IMR-90 (cell line): ENCODE measurements at regions not wholly inside any gene's neighbourhood (a gene's known extent, or its start where the extent isn't known, plus 50 kb on each side); places are given as distances from the start of the nearest gene placed in this dataset.

Experiments used
- ATAC-seq: fragments of 200-7000 bp; cut with Tn5 transposase; 2 replicates; pipeline ENCODE4 v1.9.1; 2020; ENCODE audit warnings: low read depth, mild to moderate bottlenecking, moderate library complexity
- BruUV-seq: library from RNA; stranded (reverse); fragments of 400-500 nt; replicated peaks from 2 replicates; lab custom pipeline; 2021; lab: Mats Ljungman, UMichigan
- CTCF ChIA-PET: fragments of 300-600 bp; formaldehyde crosslinking; extraction: SDS; loops from one replicate; lab custom pipeline; 2021; ENCODE audit warnings: antibody characterized with exemption; lab: Yijun Ruan, JAX
- POLR2A ChIA-PET: fragments of 300-600 bp; sonication (Branson Sonifier 250); formaldehyde crosslinking; loops from one replicate; lab custom pipeline; 2022; ENCODE audit warnings: antibody characterized with exemption; ENCODE audit not compliant: unreplicated experiment; lab: Charles Lee
- DNase-seq: peaks from one replicate; pipeline ENCODE4 v3.0.0; 2013
- H2AFZ ChIP-seq: replicated peaks from 2 replicates; pipeline ENCODE3; 2013; ENCODE audit warnings: low read length, mild to moderate bottlenecking; ENCODE audit not compliant: poor library complexity
- H2AK5ac ChIP-seq: 2 replicates; pipeline ENCODE4 v1.6.1; 2013; ENCODE audit warnings: low read depth, low read length, inconsistent platforms
- H2AK9ac ChIP-seq: replicated peaks from 2 replicates; pipeline ENCODE3; 2013; ENCODE audit warnings: mild to moderate bottlenecking, low read depth, low read length, moderate library complexity; ENCODE audit not compliant: poor library complexity
- H2BK120ac ChIP-seq: 2 replicates; pipeline ENCODE4 v1.6.1; 2013; ENCODE audit warnings: low read depth, low read length, inconsistent platforms
- H2BK15ac ChIP-seq: 3 replicates; pipeline ENCODE4 v1.6.1; 2013; ENCODE audit warnings: low read depth, low read length, inconsistent platforms
- H2BK20ac ChIP-seq: 2 replicates; pipeline ENCODE4 v1.6.1; 2013; ENCODE audit warnings: low read depth, mild to moderate bottlenecking, inconsistent platforms, low read length, moderate library complexity
- H2BK5ac ChIP-seq: 2 replicates; pipeline ENCODE4 v1.6.1; 2013; ENCODE audit warnings: mild to moderate bottlenecking, low read depth, low read length, inconsistent platforms; ENCODE audit not compliant: poor library complexity, severe bottlenecking
- H3K14ac ChIP-seq: replicated peaks from 2 replicates; pipeline ENCODE4 v1.6.1; 2013; ENCODE audit warnings: low read depth, low read length, inconsistent platforms
- H3K18ac ChIP-seq: 2 replicates; pipeline ENCODE4 v1.6.1; 2013; ENCODE audit warnings: low read depth, low read length, control low read depth
- H3K23ac ChIP-seq: 2 replicates; pipeline ENCODE4 v1.6.1; 2013; ENCODE audit warnings: low read depth, low read length, inconsistent platforms
- H3K27ac ChIP-seq: 2 replicates; pipeline ENCODE4 v1.5.1; 2013; ENCODE audit warnings: mild to moderate bottlenecking, control low read depth, low read length; ENCODE audit not compliant: insufficient read depth
- H3K27me3 ChIP-seq: 2 replicates; pipeline ENCODE4 v1.6.1; 2013; ENCODE audit warnings: low read length; ENCODE audit not compliant: control insufficient read depth, insufficient read depth
- H3K36me3 ChIP-seq: 2 replicates; pipeline ENCODE4 v1.6.1; 2013; ENCODE audit warnings: low read length, mixed read lengths; ENCODE audit not compliant: control insufficient read depth, insufficient read depth
- H3K4ac ChIP-seq: 2 replicates; pipeline ENCODE4 v1.6.1; 2013; ENCODE audit warnings: low read depth, low read length, inconsistent platforms
- H3K4me1 ChIP-seq: 2 replicates; pipeline ENCODE4 v1.6.1; 2013; ENCODE audit warnings: low read length, mixed read lengths; ENCODE audit not compliant: control insufficient read depth, insufficient read depth
- H3K4me2 ChIP-seq: 2 replicates; pipeline ENCODE4 v1.6.1; 2013; ENCODE audit warnings: low read depth, mild to moderate bottlenecking, control low read depth, low read length, moderate library complexity
- H3K4me3 ChIP-seq: 2 replicates; pipeline ENCODE4 v1.5.1; 2013; ENCODE audit warnings: low read depth, mild to moderate bottlenecking, control low read depth, low read length, moderate library complexity; ENCODE audit not compliant: insufficient read depth
- H3K56ac ChIP-seq: 2 replicates; pipeline ENCODE4 v1.6.1; 2013; ENCODE audit warnings: low read length, inconsistent platforms; ENCODE audit not compliant: insufficient read depth; ENCODE audit errors: extremely low read depth
- H3K79me1 ChIP-seq, 2 experiments: 2 replicates each; pipeline ENCODE4 v1.6.1; 2013; ENCODE audit warnings: low read length in 2 of 2, inconsistent platforms in 1 of 2, low read depth in 1 of 2
- H3K9ac ChIP-seq: 2 replicates; pipeline ENCODE4 v1.6.1; 2013; ENCODE audit warnings: low read depth, low read length, control low read depth
- H3K9me1 ChIP-seq: 2 replicates; pipeline ENCODE4 v1.6.1; 2013; ENCODE audit warnings: low read length, inconsistent platforms; ENCODE audit not compliant: insufficient read depth
- H3K9me3 ChIP-seq: 2 replicates; pipeline ENCODE4 v1.6.1; 2013; ENCODE audit warnings: low read length; ENCODE audit not compliant: control insufficient read depth, insufficient read depth
- H4K20me1 ChIP-seq: 2 replicates; pipeline ENCODE4 v1.6.1; 2013; ENCODE audit warnings: low read length, inconsistent platforms; ENCODE audit not compliant: insufficient read depth
- H4K5ac ChIP-seq: 2 replicates; pipeline ENCODE4 v1.6.1; 2013; ENCODE audit warnings: mild to moderate bottlenecking, low read depth, low read length, control low read depth
- H4K8ac ChIP-seq, 2 experiments: 2 replicates each; pipeline ENCODE4 v1.6.1; 2013; ENCODE audit warnings: low read depth in 2 of 2, low read length in 2 of 2, control low read depth in 1 of 2, inconsistent platforms in 1 of 2
- H4K91ac ChIP-seq: 2 replicates; pipeline ENCODE4 v1.6.1; 2013; ENCODE audit warnings: low read depth, low read length, inconsistent platforms; ENCODE audit not compliant: insufficient read depth
- BHLHE40 ChIP-seq: fragments of 150-350 bp; IDR thresholded peaks from 2 replicates; pipeline ENCODE4 v1.6.1; 2016; ENCODE audit warnings: mild to moderate bottlenecking, low read depth, low read length
- CEBPB ChIP-seq: IDR thresholded peaks from 2 replicates; pipeline ENCODE4 v1.6.1; 2012; ENCODE audit warnings: low read depth, low read length, improper control_type of control experiment
- CHD1 ChIP-seq: IDR thresholded peaks from 2 replicates; pipeline ENCODE4 v1.6.1; 2012; ENCODE audit warnings: low read depth, low read length, improper control_type of control experiment
- FOS ChIP-seq: fragments of 150-350 bp; IDR thresholded peaks from 2 replicates; pipeline ENCODE4 v1.6.1; 2016; ENCODE audit warnings: low read depth, low read length
- MAFK ChIP-seq: IDR thresholded peaks from 2 replicates; pipeline ENCODE4 v1.6.1; 2012; ENCODE audit warnings: low read depth, low read length, improper control_type of control experiment
- MAZ ChIP-seq: IDR thresholded peaks from 2 replicates; pipeline ENCODE4 v1.6.1; 2012; ENCODE audit warnings: low read depth, mild to moderate bottlenecking, low read length, improper control_type of control experiment, moderate library complexity, borderline replicate concordance
- MXI1 ChIP-seq: IDR thresholded peaks from 2 replicates; pipeline ENCODE4 v1.6.1; 2012; ENCODE audit warnings: low read depth, mild to moderate bottlenecking, low read length, moderate library complexity, borderline replicate concordance
- NFE2L2 ChIP-seq: fragments of 150-350 bp; IDR thresholded peaks from 2 replicates; pipeline ENCODE4 v1.6.1; 2016; ENCODE audit warnings: low read depth, mild to moderate bottlenecking, low read length
- RAD21 ChIP-seq: IDR thresholded peaks from 2 replicates; pipeline ENCODE4 v1.6.1; 2012; ENCODE audit warnings: low read length, improper control_type of control experiment
- RCOR1 ChIP-seq: IDR thresholded peaks from 2 replicates; pipeline ENCODE4 v1.6.1; 2012; ENCODE audit warnings: mild to moderate bottlenecking, low read length, improper control_type of control experiment; ENCODE audit not compliant: insufficient replicate concordance
- RFX5 ChIP-seq: IDR thresholded peaks from 2 replicates; pipeline ENCODE4 v1.8.0; 2012; ENCODE audit warnings: low read depth, mild to moderate bottlenecking, low read length, moderate library complexity
- SMC3 ChIP-seq: fragments of 150-350 bp; IDR thresholded peaks from 2 replicates; pipeline ENCODE4 v1.6.1; 2016; ENCODE audit warnings: low read depth, mild to moderate bottlenecking, antibody characterized with exemption, low read length, moderate library complexity
- WGBS, 2 experiments: methylation state at CpG; one replicate each; pipeline versions ENCODE4 v1.1.5 to v1.1.7; 2013; ENCODE audit warnings: missing lambda C conversion rate in 2 of 2; ENCODE audit not compliant: insufficient read length in 1 of 2; ENCODE audit errors: extremely low coverage in 2 of 2; 5-methylcytosine and 5-hydroxymethylcytosine counted together
- dilution Hi-C: fragments of 300-500 bp; cut with HindIII; formaldehyde crosslinking; loops from one replicate; pipeline ENCODE4 v1.14.3; 2018; ENCODE audit warnings: low sequenced_read_pairs; ENCODE audit not compliant: unreplicated experiment
- in situ Hi-C: fragments of 300-500 bp; cut with MboI; formaldehyde crosslinking; loops from 3 replicates; pipeline ENCODE4 v1.14.3; 2019; ENCODE audit warnings: low sequenced_read_pairs, inconsistent platforms, mixed read lengths
- intact Hi-C: fragments of 100-400 bp; cut with micrococcal nuclease; formaldehyde crosslinking; loops from 2 replicates; pipeline ENCODE4 v1.10.0; 2022
- TF ChIP-seq, protein P1 (sequence below): fragments of 150-350 bp; IDR thresholded peaks from 2 replicates; pipeline ENCODE4 v1.6.1; 2017; ENCODE audit warnings: mild to moderate bottlenecking, antibody characterized with exemption, low read length, low read depth
- TF ChIP-seq, protein P2 (sequence below): conservative IDR thresholded peaks from 2 replicates; pipeline ENCODE4 v1.5.1; 2012; ENCODE audit warnings: mild to moderate bottlenecking, low read depth, low read length, improper control_type of control experiment

DNA sequence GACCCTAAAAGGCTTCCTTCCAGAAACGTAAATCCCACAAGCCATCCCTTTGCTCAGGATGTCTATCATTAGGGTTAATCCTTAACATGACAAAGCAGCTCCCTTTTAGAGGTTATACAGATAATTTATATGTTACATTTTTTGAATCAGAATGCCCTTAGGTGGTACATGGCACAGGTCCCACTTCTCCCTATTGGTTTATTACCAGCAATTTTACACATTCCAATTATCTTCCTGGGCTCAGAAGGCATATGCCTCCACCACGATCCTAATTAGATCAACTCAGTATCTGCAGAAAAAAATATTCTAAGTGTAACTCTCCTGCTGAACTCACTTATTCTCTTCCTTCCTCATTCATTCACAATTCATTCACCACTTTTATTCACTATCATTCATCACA, 507.0 kb upstream of the MAP2 start:
- BruUV-seq: no TSS peak
- Histone ChIP-seq H3K9ac (no peak overlapping the region), H3K23ac (no peak overlapping the region), H2BK5ac (no peak overlapping the region), H4K20me1 (no peaks in the 10 kb centered on the region), H3K79me1 (no peaks in the 10 kb centered on the region), H3K9me1 (no peaks in the 10 kb centered on the region), H3K4me1 (no peaks in the 10 kb centered on the region), H3K56ac (no peak overlapping the region), H3K36me3 (no peaks in the 10 kb centered on the region), H4K8ac (no peak overlapping the region), H3K4me3 (no peak overlapping the region), H2BK20ac (no peak overlapping the region), H3K27me3 (no peaks in the 10 kb centered on the region), H4K91ac (no peak overlapping the region), H3K27ac (no peak overlapping the region), H4K5ac (no peak overlapping the region), H3K18ac (no peak overlapping the region), H2AK9ac (no peak overlapping the region), H3K14ac (no peak overlapping the region), H3K4ac (no peak overlapping the region), H3K9me3 (peaks cover 4% of the 10 kb centered on the region; the same call in 1 of the 2 replicates), H2BK15ac (no peak overlapping the region), H2AFZ (no peak overlapping the region), H2BK120ac (no peak overlapping the region), H2AK5ac (no peak overlapping the region), H3K4me2 (no peak overlapping the region)
- dilution Hi-C loops (no loop called here), in situ Hi-C loops (no loop called here), intact Hi-C loops (no loop called here)
- no peak for ATAC-seq
- ChIA-PET CTCF (no interaction called here), POLR2A (no interaction called here)
- no peak for DNase-seq
- no peak for TF ChIP-seq CEBPB
- no peak for TF ChIP-seq RAD21
- TF ChIP-seq, protein P1, sequence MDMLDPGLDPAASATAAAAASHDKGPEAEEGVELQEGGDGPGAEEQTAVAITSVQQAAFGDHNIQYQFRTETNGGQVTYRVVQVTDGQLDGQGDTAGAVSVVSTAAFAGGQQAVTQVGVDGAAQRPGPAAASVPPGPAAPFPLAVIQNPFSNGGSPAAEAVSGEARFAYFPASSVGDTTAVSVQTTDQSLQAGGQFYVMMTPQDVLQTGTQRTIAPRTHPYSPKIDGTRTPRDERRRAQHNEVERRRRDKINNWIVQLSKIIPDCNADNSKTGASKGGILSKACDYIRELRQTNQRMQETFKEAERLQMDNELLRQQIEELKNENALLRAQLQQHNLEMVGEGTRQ: no peak
- TF ChIP-seq NFE2L2: no peak
- no peak for TF ChIP-seq RFX5
- TF ChIP-seq MAZ: no peak
- no peak for TF ChIP-seq MXI1
- TF ChIP-seq CHD1: no peak
- TF ChIP-seq, protein P2, sequence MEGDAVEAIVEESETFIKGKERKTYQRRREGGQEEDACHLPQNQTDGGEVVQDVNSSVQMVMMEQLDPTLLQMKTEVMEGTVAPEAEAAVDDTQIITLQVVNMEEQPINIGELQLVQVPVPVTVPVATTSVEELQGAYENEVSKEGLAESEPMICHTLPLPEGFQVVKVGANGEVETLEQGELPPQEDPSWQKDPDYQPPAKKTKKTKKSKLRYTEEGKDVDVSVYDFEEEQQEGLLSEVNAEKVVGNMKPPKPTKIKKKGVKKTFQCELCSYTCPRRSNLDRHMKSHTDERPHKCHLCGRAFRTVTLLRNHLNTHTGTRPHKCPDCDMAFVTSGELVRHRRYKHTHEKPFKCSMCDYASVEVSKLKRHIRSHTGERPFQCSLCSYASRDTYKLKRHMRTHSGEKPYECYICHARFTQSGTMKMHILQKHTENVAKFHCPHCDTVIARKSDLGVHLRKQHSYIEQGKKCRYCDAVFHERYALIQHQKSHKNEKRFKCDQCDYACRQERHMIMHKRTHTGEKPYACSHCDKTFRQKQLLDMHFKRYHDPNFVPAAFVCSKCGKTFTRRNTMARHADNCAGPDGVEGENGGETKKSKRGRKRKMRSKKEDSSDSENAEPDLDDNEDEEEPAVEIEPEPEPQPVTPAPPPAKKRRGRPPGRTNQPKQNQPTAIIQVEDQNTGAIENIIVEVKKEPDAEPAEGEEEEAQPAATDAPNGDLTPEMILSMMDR: no peak
- TF ChIP-seq FOS: no peak
- no peak for TF ChIP-seq SMC3
- no peak for TF ChIP-seq RCOR1
- TF ChIP-seq MAFK: no peak
- TF ChIP-seq BHLHE40: no peak
- WGBS, 2 experiments: no CpG with 5 or more reads among the region's 2 CpGs
